ENCODE measurements at regions not wholly inside any gene's neighbourhood (a gene's known extent, or its start where the extent isn't known, plus 50 kb on each side); places are given as distances from the start of the nearest gene placed in this dataset.

DNA sequence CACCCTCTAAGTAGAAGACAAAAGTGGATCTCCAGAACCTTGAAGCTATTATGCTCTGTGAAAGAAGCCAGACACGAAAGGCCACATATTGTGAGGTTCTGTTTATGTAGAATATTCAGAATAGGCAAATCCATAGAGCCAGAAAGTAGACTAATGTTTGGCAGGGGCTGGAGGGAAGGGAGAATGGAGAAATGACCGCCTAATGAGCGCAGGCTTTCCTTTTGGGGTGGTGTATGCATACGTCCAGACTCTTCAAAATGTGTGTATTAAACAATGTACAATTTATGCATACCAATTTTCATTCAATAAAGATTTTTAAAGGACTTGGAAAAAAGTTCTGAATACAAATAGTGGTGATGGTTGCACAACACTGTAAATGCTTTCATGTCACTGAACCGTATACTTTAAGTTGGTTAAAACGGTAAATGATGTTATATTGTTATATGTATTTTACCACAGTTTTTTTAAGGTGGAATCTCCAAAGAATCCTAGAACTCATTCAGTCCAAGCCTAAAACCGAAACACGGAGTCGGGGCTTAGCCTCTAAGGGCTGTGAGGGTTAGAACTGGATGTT, 397.4 kb downstream of the SOX9 start:
- DNase-seq (ENCODE audit: low read depth, low spot score), result no peak

DNA sequence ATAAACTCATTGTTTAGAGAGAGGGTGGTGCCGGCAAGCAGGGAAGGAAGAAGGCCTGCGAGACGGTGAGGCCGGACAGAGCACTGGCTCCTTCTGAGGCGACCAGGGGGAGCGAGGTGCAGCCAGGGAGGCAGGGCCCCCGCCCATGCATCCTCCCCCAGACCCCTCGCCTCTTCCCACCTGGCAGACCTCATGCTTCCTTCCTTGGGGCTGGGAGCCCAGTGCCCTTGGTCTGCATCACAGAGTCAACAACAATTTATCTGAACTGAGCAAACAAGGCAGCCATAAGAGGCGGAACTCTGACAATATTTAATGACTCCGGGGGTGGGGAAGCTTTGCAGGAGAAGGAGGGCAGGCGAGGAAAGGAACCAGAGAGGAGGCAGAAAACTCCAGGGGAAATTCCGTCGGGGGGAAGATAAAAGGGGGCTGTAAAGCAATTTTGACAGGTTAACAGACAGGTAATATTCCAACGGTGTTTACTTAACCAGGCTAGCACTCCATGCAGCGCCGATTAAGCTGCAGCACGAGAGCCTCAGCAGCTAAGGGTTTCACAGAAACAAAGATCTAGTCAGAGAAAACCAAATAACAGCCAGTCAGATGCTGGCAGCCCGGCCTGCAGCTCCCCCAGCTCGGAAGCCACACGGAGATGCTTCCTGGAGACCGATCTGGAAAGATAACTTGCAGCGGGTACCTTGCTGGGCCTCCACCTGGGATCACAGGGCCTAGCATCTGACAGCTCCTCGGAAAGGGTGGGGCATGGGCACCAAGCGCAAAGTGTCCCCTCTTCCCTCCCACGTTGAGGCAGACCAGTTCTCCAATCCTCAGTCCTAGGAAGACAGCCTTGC, 398.2 kb downstream of the SOX9 start:
- no peak for DNase-seq (ENCODE audit: low read depth, low spot score)

DNA sequence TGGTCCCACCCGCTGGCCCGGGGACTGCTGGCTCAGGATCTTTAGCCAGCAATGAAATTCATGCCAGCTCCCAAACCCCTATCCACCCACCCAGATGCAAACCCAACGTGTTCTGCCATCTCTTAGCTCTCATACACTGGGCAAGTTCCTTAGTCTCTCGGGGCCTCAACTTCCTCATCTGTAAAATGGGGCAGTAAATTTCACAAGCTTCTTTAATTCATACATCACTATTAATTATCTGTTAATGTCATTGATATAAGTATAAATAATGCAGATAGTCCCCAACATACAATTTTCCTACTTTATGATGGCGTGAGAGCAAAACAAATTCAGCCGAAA, 398.7 kb downstream of the SOX9 start:
- DNase-seq (ENCODE audit: low read depth, low spot score), result no peak

DNA sequence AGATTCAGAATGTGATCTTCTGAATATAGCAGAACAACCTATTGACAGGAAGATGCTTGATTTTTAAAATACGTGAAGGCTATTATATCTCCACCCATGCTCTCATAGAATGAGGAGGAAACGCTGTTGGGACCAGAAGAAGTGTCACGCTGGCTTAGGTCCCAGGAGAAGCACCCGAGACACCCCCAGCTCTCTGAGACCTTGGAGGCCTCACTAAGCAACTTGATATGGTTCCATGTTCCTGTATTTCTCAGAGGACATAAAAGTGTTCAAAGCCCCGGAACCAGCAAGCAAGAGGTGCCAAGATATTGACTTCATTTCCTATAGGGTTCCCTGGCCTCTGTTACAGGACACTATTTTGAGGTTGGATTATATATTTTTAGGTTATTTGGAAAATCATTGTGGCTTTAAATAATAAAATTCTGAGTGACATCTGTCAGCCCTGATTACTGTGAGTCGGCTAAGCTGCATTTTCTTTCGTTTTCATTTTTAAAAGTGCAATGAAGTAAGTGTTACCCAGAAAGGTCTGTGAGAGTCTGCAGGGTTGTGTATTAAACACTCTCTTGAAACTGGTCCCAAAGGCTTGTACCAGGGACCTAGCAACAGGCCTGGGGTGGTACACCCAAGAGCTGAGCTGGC, 400.0 kb downstream of the SOX9 start:
- DNase-seq (ENCODE audit: low read depth, low spot score), result no peak

DNA sequence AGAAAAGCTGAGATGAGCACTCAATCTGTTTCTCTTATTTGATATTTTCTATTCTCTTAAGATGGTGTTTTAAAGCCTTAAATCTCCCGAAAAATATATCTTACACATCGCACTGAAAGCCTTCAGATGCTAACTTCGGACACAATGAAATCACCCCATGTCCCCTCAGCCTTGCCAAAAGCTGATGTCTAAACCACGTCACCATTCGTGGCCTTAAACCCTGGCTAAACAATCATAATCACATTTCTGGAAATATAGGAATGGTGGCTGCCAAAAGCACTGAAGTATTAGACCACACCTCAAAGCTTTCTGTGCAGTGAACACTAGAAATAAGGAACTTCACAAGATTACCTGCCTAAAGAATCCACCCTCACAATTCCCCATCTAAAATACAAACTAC, 402.7 kb downstream of the SOX9 start:
- DNase-seq (ENCODE audit: low read depth, low spot score), result no peak

DNA sequence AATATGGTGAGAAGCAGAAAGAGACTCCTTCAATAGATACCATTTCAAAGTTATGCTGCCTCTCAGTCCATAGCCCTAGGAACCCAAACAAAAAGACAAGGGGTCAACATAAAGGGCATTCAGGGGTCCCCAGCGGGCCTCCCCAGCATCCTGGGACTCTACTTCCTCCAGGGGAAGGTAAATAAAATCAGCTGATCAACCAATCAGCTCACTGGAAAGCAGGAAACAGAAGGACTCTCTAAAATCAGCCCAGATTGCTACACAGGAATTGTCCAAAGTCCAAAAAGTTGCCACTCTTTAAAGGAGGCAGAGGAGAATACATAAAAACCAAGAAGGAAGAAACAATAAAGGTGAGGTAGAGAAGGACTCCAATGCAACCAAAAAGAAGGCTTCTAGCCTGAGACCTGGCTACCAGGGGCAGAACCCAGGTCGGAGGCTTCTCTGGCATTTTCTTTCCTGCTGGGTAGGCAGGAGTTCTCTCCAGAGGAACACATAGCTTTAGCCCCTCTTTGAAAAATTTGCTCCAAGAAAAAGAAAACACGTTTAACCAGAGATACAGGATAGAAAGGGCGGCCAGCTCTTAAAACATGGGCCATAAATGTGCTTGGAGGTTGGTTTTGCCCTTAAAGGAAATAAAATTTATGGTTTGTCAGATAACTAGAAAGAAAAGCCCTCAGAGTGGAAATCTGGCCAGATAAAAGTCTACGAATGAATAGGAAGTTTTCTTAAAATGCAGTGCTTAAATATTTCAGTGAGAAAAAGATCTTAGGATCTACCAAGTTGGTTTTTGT, 404.6 kb downstream of the SOX9 start:
- DNase-seq (ENCODE audit: low read depth, low spot score), result no peak

DNA sequence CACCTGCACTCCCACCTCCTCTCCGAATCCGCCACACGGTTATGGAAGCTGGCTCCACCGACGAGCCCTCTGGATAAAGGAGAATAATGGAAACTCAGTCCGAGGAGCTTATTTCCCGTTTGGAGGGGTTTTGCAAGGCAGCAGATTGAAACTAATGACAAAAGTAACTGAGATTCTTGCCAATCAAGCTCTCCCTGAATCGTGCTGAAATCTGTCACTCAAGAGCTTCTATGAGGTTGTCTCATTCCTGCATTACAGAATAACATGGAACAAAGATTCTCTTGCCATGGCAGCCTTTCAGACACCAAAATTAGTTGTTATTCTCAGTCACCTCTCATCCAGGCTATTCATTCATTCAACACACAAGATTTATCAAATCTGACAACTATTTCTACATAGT, 405.9 kb downstream of the SOX9 start:
- DNase-seq (ENCODE audit: low read depth, low spot score), result no peak

DNA sequence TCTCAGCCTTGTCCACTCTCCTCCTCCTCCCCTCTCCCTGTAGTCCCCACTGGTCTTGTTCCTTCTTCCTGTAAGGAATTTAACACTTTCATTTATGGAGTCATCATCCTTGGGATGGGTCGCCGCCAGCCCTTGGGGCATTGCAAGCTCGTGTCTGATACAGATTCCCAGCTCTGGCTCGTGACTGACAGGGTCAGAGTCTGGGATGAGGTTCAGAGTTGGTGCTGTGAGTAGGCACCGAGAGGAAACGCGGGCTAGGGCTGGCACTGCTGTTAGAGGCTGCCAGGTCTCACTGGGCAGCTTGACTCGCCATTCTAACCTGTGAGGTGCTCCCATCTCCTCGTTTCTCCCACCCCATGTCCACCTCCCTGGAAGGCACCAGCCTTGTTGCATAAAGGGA, 407.0 kb downstream of the SOX9 start:
- no peak for DNase-seq (ENCODE audit: low read depth, low spot score)

DNA sequence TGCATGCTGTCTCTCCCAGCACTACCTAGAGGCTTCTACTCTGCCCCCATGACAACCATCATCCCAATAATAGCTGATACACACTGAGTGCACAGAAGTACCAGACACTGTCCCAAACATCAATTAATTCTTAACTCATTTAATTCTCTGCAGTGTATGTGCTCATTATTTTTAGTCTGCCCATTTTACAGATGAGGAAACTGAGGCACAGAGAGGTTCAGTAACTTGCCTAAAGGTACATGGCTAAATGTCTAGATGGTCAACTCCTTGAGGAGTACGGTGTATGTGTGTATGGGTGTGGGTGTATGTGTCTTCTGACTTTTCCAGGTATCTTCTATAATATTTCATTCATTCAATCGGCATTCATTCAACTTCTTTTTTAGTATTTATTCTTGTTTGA, 407.9 kb downstream of the SOX9 start:
- no peak for DNase-seq (ENCODE audit: low read depth, low spot score)

DNA sequence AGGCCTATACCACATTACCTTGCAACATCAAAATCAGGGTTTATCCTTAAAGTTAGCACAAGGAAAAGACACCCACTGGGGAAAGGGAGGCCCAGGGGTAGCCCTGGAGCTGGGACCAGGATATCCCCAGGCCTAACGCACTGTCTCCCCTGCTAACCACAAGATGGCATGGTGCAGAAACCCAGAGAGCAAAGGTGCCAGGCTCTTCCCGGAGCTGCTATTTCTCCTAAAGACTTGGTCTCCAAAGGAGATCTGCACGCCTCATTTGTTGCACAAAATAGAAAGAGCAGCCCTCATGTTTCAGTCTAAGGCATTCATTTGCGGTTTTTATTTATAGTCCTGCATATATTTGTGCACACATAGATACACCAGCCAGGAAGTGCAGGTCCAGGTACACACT, 408.6 kb downstream of the SOX9 start:
- DNase-seq (ENCODE audit: low read depth, low spot score), result no peak

DNA sequence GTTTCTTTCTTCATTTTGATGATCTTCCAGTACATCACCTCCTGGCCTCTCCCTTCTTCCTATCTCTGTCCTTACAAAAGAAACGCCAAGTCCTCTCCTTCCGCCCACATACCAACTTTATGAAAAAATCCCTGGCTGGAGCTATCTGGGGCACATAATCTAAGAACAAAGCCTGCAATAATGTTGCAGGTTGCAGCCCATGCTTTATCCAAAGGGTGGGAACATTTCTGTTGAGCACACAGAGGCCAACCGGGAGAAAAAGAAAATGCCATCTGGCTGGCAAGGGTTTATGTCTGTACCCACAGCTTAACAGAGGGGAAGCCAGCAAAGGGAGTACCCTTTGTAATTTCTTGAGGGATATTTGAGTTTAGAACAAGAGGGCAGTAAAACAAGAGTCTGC, 409.6 kb downstream of the SOX9 start:
- no peak for DNase-seq (ENCODE audit: low read depth, low spot score)

DNA sequence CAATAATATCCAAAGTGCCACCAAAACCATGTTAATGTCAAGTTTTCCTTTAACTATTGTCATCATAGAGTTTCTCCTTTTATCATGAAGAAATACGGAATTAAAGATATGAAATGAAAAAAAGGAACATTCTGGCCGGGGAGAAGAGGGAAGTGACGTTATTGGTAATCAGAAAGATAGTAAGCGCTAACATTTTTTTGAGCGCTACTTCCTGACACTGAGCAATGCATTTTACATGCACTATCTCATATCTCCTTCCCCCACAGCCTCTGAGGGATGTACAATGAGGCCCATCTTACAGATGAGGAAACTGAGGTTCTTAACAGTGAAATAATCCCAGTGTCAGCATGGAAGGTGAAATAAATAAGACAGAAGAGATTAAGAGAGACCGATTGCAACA, 410.9 kb downstream of the SOX9 start:
- DNase-seq (ENCODE audit: low read depth, low spot score), result no peak

DNA sequence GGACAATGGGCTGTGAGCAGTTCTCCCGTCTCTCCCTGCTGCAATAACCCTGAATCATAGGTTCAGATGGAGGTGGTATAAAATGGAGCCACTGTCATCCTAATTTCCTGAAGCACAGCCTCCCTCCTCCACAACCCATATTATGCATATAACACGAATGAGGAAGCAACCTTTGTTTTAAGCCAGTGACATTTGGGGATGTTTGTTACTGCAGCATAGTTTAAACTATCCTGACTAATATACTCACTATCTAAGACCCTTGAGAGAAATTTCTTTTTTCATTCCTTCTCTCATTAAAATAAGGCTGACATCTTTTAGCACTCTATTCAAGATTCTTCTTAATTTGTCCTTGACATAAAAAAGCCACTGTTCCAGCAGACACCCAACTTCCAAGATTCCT, 413.4 kb downstream of the SOX9 start:
- DNase-seq (ENCODE audit: low read depth, low spot score), result no peak

DNA sequence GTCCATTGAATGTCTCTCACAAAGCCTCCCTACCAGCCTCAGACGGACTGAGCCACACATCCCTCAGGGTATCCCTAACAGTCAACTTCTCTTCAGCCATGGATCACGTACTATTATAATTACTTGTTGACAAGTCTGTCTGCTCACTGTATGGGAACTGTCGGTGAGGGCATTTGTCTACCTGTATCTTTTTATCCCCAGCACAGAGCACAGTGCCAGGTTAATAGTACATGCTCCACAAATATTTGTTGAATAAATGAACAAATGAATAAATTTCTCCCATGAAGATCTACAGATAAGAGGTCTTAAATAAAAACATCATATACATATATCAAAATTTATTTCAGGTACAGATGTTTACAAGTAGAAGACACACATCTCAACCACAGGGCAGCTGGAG, 414.0 kb downstream of the SOX9 start:
- no peak for DNase-seq (ENCODE audit: low read depth, low spot score)

DNA sequence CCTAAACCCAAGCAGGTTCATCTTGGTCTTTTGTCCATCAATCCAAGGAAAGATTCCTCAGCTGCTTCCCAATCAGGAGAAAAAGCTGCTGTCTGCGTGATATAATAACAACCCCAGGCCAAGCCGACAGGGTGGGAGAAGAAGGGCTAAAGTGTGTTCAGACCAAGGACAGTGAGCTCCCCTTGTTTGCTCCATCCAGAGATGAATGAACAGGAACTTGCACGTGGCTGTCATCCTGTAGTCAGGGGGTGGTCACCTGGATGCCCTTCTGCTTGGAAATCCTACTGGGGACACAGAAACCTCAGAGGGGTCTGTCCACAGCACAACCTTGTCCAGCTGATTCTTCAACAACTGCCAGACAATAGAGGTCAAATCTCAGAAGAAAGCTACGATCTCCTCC, 414.5 kb downstream of the SOX9 start:
- no peak for DNase-seq (ENCODE audit: low read depth, low spot score)

DNA sequence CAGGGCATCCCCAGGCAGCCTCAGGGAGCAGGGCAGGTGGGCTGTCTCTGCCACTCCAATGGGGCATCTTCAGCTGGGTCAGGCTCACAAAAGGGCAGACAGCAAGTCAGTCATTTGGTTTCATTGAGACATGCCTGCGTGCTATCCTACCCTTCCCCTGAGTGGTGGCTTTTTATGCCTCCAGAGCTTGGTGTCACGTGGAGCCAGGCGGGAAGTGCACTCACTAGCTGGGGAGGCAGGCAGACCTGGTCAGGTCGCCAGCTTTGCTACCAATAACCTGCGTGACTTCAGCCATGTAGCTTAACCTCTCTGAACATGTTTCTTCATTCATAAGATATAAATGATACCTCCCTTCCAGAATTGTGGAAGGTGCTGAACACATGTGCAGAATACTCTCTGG, 415.0 kb downstream of the SOX9 start:
- DNase-seq (ENCODE audit: low read depth, low spot score), result no peak

DNA sequence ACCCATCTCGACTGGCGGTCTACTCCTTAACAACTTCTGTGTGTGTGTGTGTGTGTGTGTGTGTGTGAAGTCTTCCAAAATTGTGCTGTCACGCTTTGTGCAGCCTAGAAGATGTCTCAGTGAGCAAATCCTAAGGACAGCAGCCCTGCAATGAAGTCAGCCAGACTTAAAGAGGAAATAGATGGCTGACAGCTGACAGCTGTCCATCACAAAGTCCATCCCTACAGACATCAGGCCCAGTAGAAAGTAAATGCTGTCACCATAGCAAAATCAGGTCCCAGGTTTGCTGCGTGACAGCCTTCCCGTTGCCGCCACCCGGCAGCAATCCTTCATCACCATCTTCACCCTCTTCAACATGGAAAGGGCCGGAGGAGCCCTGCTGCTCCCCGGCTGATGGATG, 416.0 kb downstream of the SOX9 start:
- no peak for DNase-seq (ENCODE audit: low read depth, low spot score)

DNA sequence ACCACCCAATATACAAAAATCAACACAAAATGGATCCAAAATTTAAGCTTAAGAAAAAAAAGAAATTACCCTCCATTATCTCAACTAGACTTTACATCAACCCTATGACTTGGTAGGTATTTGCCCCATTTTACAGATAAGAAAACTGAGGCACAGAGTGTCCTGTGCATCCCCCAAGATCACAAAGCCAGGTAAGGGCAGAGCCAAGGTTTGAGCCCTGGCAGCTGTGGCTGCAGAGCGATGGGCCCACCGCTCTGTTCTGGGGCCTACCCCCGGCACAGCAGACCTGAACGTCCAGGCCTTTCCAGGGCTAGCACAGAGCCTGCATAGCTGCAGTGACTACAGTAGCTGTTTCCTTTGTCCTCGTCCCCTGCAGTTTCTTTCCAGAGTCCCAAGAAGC, 417.6 kb downstream of the SOX9 start:
- DNase-seq (ENCODE audit: low read depth, low spot score), result no peak

DNA sequence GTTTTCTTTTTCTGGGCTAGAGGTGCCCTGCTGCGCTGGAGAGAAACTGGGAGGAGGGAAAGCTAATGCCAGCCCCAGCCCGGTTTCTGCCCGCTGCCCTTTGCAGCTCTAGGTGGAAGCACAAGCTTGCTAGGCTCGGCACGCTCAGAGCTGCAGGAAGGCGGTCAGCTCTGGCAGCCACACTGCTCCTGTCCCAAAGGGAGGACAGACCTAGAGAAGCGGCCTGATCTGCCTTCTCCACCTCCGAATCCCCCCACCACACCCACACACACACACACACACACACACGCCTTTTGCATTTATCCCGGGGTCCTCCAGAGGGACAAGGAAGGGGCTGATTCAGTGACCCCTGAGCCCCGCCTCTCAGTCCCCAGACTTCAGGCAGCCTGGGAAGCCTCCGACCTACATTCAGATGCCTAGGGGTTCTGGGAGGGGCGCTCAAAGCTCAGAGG, 418.1 kb downstream of the SOX9 start:
- no peak for DNase-seq (ENCODE audit: low read depth, low spot score)

DNA sequence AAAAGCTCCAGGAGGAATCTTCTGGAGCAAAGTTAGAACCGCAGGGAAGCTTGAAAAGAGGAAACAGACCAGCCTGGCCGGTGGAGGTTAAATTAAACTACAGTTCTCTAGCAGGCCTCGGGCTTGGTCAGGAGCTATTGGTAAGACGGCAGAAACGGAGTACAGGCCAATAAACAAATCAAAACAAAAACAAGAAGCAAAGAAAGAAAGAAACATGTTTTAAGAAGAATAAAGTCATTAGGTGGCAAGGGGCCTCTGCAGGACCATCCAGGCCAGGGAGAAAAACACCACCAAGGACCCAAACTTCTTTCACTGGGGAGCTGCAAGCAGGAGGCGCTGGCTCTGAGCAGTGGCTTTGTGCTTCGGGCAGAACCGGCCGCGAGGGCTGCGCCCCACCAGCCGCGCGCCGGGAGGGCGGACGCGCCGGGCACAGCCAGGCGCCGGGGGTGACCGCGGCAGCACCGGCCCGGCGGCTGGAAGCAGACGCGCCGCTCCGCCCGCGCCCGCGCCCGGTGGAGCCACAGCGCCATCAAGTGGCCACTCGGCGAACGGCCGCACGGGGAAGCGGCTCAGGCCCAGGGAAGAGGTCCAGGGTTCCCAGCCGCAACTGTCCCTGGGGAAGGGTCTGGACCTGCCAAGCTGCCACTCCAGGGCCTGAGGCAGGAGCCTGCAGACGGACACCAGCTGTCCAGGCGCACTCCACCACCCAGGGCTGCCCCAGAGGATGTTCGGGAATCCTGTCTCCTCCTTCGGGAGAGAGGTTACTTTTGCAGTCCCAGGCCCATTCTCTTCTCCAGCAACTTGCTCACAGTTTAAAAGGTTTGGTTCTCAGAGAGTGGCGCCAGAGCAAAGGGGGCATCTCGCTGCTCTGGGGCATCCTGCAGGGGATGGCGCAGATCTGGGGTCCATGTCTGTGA, 419.4 kb downstream of the SOX9 start:
- DNase-seq (ENCODE audit: low read depth, low spot score), result no peak

DNA sequence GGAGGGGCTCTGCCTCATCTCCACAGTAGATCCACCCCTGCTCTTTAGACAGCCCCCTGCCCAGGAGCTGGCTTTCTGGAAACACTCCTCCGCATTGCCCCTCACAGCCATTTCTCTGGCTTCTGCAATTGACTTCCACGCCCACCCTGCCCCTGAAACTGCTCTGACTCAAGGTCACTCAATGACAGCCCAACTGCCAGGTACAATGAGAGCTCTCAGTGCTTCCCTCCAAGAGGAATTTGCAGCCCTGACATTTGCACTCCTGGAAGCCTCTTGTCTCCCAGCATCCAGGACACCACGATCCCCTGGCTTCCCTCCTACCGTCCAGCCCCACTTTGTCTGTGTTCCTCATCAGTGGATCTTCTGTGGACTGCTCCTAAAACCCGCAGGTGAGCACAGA, 421.5 kb downstream of the SOX9 start:
- DNase-seq (ENCODE audit: low read depth, low spot score), result no peak

Measured in iPS DF 19.7 (cell line).